ENCODE measurements at regions not wholly inside any gene's neighbourhood (a gene's known extent, or its start where the extent isn't known, plus 50 kb on each side); places are given as distances from the start of the nearest gene placed in this dataset.

- no peaks in the 10 kb centered on the region for H3K79me2 ChIP-seq (replicated peaks; ENCODE audit: insufficient read depth, low read length)
- no peaks in the 10 kb centered on the region for H4K20me1 ChIP-seq (ENCODE audit: insufficient read depth)
- H3F3A ChIP-seq (ENCODE audit: insufficient read depth, low read length, poor library complexity, severe bottlenecking) = no peaks in the 10 kb centered on the region
- H3K9me3 ChIP-seq (ENCODE audit: low read length) = no peaks in the 10 kb centered on the region
- no peaks in the 10 kb centered on the region for H3K27me3 ChIP-seq (ENCODE audit: insufficient read depth, low read depth, low read length)
- no peaks in the 10 kb centered on the region for H3K36me3 ChIP-seq (ENCODE audit: insufficient read depth, low read length)
- no peak overlapping the region for H3K4me2 ChIP-seq (ENCODE audit: low read length)
- H3K27ac ChIP-seq (ENCODE audit: low read length) = no peak overlapping the region
- no peak overlapping the region for H2AFZ ChIP-seq (ENCODE audit: low read depth, low read length)
- no peaks in the 10 kb centered on the region for H3K9me2 ChIP-seq (ENCODE audit: insufficient read depth, low read length)
- no peak overlapping the region for H3K4me3 ChIP-seq (ENCODE audit: low read length)
- no peak for TF ChIP-seq TAF1 (IDR thresholded peaks at IDR 0.05; ENCODE audit: low read depth)
- TF ChIP-seq EZH2 (IDR thresholded peaks at IDR 0.05; ENCODE audit: borderline replicate concordance, insufficient read depth, low read length, poor library complexity, severe bottlenecking) = no peak
- no peak for TF ChIP-seq MXI1 (conservative IDR thresholded peaks at IDR 0.05; ENCODE audit: poor library complexity, severe bottlenecking)
- no peak for TF ChIP-seq EP300 (conservative IDR thresholded peaks at IDR 0.05; ENCODE audit: poor library complexity, severe bottlenecking)
- TF ChIP-seq SMC3 (conservative IDR thresholded peaks at IDR 0.05; ENCODE audit: poor library complexity) = no peak
- TF ChIP-seq POLR2AphosphoS5 (IDR thresholded peaks at IDR 0.05) = no peak
- no peak for TF ChIP-seq REST (IDR thresholded peaks at IDR 0.05; ENCODE audit: borderline replicate concordance)
- no peak for TF ChIP-seq CTCF (IDR thresholded peaks at IDR 0.05; ENCODE audit: poor library complexity, severe bottlenecking)
- no peak for TF ChIP-seq RAD21 (conservative IDR thresholded peaks at IDR 0.05)
- H3K9ac ChIP-seq (ENCODE audit: low read length) = no peak overlapping the region
These were observed 195.2 kb upstream of the CAMK1G start for GRCh38 chr1:209388358-209388757.

DNA sequence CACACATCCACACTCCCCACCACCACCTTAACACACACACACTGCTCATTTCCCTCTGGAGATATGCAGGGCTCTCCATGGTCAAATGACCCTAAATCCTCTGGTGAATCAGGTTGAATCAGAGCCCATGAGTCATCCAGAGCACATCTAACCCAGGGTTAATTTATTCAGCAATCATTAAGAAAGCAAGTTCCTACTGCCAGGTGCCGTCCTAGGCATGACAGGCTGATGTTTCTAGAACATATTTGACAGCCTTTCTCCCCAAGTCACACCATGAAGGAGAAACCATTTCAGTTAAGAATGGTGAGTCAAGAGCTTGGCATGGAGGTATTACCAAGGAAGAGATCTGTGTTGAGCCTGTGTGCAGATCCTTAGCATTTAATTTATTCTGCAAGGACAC, 194.3 kb upstream of the CAMK1G start:
- no peak overlapping the region for H2AFZ ChIP-seq (ENCODE audit: low read depth, low read length)
- H3K4me3 ChIP-seq (ENCODE audit: low read length) = no peak overlapping the region
- H3K4me2 ChIP-seq (ENCODE audit: low read length) = no peak overlapping the region
- H3K27me3 ChIP-seq (ENCODE audit: insufficient read depth, low read depth, low read length) = no peaks in the 10 kb centered on the region
- no peak overlapping the region for H3K9ac ChIP-seq (ENCODE audit: low read length)
- no peaks in the 10 kb centered on the region for H4K20me1 ChIP-seq (ENCODE audit: insufficient read depth)
- no peaks in the 10 kb centered on the region for H3K9me2 ChIP-seq (ENCODE audit: insufficient read depth, low read length)
- H3K27ac ChIP-seq (ENCODE audit: low read length) = no peak overlapping the region
- TF ChIP-seq EZH2 (IDR thresholded peaks at IDR 0.05; ENCODE audit: borderline replicate concordance, insufficient read depth, low read length, poor library complexity, severe bottlenecking) (no peak), SMC3 (conservative IDR thresholded peaks at IDR 0.05; ENCODE audit: poor library complexity) (no peak), RAD21 (conservative IDR thresholded peaks at IDR 0.05) (no peak), CTCF (IDR thresholded peaks at IDR 0.05; ENCODE audit: poor library complexity, severe bottlenecking) (no peak), MXI1 (conservative IDR thresholded peaks at IDR 0.05; ENCODE audit: poor library complexity, severe bottlenecking) (no peak), REST (IDR thresholded peaks at IDR 0.05; ENCODE audit: borderline replicate concordance) (no peak), POLR2AphosphoS5 (IDR thresholded peaks at IDR 0.05) (no peak), EP300 (conservative IDR thresholded peaks at IDR 0.05; ENCODE audit: poor library complexity, severe bottlenecking) (no peak), TAF1 (IDR thresholded peaks at IDR 0.05; ENCODE audit: low read depth) (no peak)
- H3K79me2 ChIP-seq (replicated peaks; ENCODE audit: insufficient read depth, low read length) = no peaks in the 10 kb centered on the region
- H3K9me3 ChIP-seq (ENCODE audit: low read length) = no peaks in the 10 kb centered on the region
- no peaks in the 10 kb centered on the region for H3F3A ChIP-seq (ENCODE audit: insufficient read depth, low read length, poor library complexity, severe bottlenecking)
- no peaks in the 10 kb centered on the region for H3K36me3 ChIP-seq (ENCODE audit: insufficient read depth, low read length)
